Ishikawa (cell line): ENCODE measurements at regions not wholly inside any gene's neighbourhood (a gene's known extent, or its start where the extent isn't known, plus 50 kb on each side); places are given as distances from the start of the nearest gene placed in this dataset.

Source experiments
- CEBPB ChIP-seq: IDR thresholded peaks from 2 replicates; pipeline ENCODE4 v1.6.1; 2012
- EP300 ChIP-seq: IDR thresholded peaks from 2 replicates; pipeline ENCODE4 v1.6.1; 2012; ENCODE audit warnings: borderline replicate concordance
- FOXM1 ChIP-seq: IDR thresholded peaks from 2 replicates; pipeline ENCODE4 v1.6.1; 2012; ENCODE audit warnings: low read depth, borderline replicate concordance
- MAX ChIP-seq: IDR thresholded peaks from 2 replicates; pipeline ENCODE4 v1.6.1; 2012
- RAD21 ChIP-seq: IDR thresholded peaks from 2 replicates; pipeline ENCODE4 v1.6.1; 2012; ENCODE audit warnings: low read depth
- REST ChIP-seq: IDR thresholded peaks from 2 replicates; pipeline ENCODE4 v1.6.1; 2012; ENCODE audit warnings: low read depth, mild to moderate bottlenecking
- TAF1 ChIP-seq: IDR thresholded peaks from 2 replicates; pipeline ENCODE4 v1.6.1; 2012; ENCODE audit warnings: low read depth, mild to moderate bottlenecking
- TEAD4 ChIP-seq: IDR thresholded peaks from 2 replicates; pipeline ENCODE4 v1.6.1; 2012
- USF1 ChIP-seq: IDR thresholded peaks from 2 replicates; pipeline ENCODE4 v1.6.1; 2012

DNA sequence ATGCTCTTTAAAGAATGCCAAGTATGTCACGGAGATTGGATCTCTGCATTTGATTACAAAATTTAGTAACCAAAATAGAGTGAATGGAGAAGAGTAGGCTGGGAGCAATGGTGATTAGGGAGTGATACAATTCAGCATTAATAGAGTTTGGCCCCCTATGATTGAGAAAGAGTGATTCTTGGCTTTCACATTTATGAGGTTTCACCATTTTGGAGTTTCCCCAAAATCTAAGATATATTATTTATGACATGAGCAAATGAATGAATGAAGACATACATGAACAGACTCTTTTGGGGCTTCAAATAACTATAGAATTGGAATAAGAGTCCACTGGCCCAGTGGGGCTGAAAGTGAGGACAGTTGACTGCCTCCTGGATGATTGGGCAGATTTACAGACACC, 255.2 kb downstream of the LPIN1 start:
- TF ChIP-seq EP300, result no peak
- TF ChIP-seq RAD21, result no peak
- TF ChIP-seq REST, result no peak
- no peak for TF ChIP-seq CEBPB
- no peak for TF ChIP-seq TAF1
- no peak for TF ChIP-seq MAX
- no peak for TF ChIP-seq FOXM1
- TF ChIP-seq TEAD4, result no peak
- no peak for TF ChIP-seq USF1
